NB4 (cell line): ENCODE measurements at regions not wholly inside any gene's neighbourhood (a gene's known extent, or its start where the extent isn't known, plus 50 kb on each side); places are given as distances from the start of the nearest gene placed in this dataset.
"Not testable (repeated sequence)": the region's sequence is repeated elsewhere in the genome, so short reads cannot be mapped to it uniquely, and the experiment has no call there.

Source experiments
- DNase-seq: peaks from one replicate; pipeline ENCODE4 v3.0.0; 2010; ENCODE audit warnings: low read depth
- H3K4me3 ChIP-seq: one replicate; pipeline ENCODE4 v1.5.1; 2011; ENCODE audit warnings: mild to moderate bottlenecking, low read depth, low read length, moderate library complexity
- CTCF ChIP-seq: IDR thresholded peaks from one replicate; pipeline ENCODE4 v1.5.1; 2012; ENCODE audit warnings: low read depth, low read length
- MAX ChIP-seq: IDR thresholded peaks from 2 replicates; pipeline ENCODE4 v1.6.1; 2011; ENCODE audit warnings: low read depth, low read length
- MYC ChIP-seq: IDR thresholded peaks from 2 replicates; pipeline ENCODE4 v1.6.1; 2011; ENCODE audit warnings: low read depth, low read length
- POLR2A ChIP-seq: IDR thresholded peaks from 2 replicates; pipeline ENCODE4 v1.6.1; 2011; ENCODE audit warnings: mild to moderate bottlenecking; ENCODE audit not compliant: insufficient read length; ENCODE audit errors: extremely low read depth

- TF ChIP-seq MAX (no peak), CTCF (no peak), POLR2A (no peak), MYC (no peak)
- H3K4me3 ChIP-seq = no peak overlapping the region
- no peak for DNase-seq
Measured at GRCh38 chr12:83613586-83614110, 926.9 kb downstream of the TMTC2 start.

GRCh38 chr12:83603106-83603505, 916.4 kb downstream of the TMTC2 start:
- no peak overlapping the region for H3K4me3 ChIP-seq
- TF ChIP-seq MYC (no peak), MAX (no peak), POLR2A (no peak), CTCF (no peak)
- no peak for DNase-seq

GRCh38 chr12:83575326-83575725, 888.6 kb downstream of the TMTC2 start:
- no peak overlapping the region for H3K4me3 ChIP-seq
- TF ChIP-seq MAX = no peak
- TF ChIP-seq POLR2A = no peak
- TF ChIP-seq CTCF = no peak
- no peak for TF ChIP-seq MYC
- DNase-seq = no peak

GRCh38 chr12:83574142-83574541, 887.4 kb downstream of the TMTC2 start:
- no peak for DNase-seq
- H3K4me3 ChIP-seq = no peak overlapping the region
- TF ChIP-seq MAX = no peak

GRCh38 chr12:83573671-83574070, 887.0 kb downstream of the TMTC2 start:
- no peak overlapping the region for H3K4me3 ChIP-seq
- TF ChIP-seq CTCF (no peak), POLR2A (no peak), MYC (peak; percentile 84), MAX (peak; percentile 89)
- peak; percentile 62 for DNase-seq

GRCh38 chr12:83559650-83560049, 872.9 kb downstream of the TMTC2 start:
- TF ChIP-seq MYC = no peak
- TF ChIP-seq POLR2A = no peak
- no peak for TF ChIP-seq MAX
- TF ChIP-seq CTCF = no peak
- DNase-seq = no peak

GRCh38 chr12:83556040-83556439, 869.3 kb downstream of the TMTC2 start:
- not testable (repeated sequence) for H3K4me3 ChIP-seq, DNase-seq

More at GRCh38 chr12:83559650-83560049, 872.9 kb downstream of the TMTC2 start:
- H3K4me3 ChIP-seq = no peak overlapping the region
